Activated naive CD4-positive, alpha-beta T cell treated with anti-CD3 and anti-CD28 coated beads, Interleukin-2, amount 10 ng/mL, durations not matched to agents 7 days and 5 days (primary cell): ENCODE measurements at regions not wholly inside any gene's neighbourhood (a gene's known extent, or its start where the extent isn't known, plus 50 kb on each side); places are given as distances from the start of the nearest gene placed in this dataset.
"Not testable (repeated sequence)": the region's sequence is repeated elsewhere in the genome, so short reads cannot be mapped to it uniquely, and the experiment has no call there.

Source experiments
- CTCF ChIA-PET: fragments of 350-600 bp; sonication (Branson Sonifier 250); formaldehyde crosslinking; loops from one replicate; lab custom pipeline; 2021; ENCODE audit warnings: antibody characterized with exemption; lab: Charles Lee
- DNase-seq: peaks from one replicate; pipeline ENCODE4 v3.0.0-alpha.2; 2020
- H3K27ac Mint-ChIP-seq: one replicate; pipeline ENCODE4 v1.8.0; 2021; ENCODE audit warnings: mild to moderate bottlenecking, moderate library complexity, mixed read lengths
- H3K27me3 Mint-ChIP-seq: one replicate; pipeline ENCODE4 v1.8.0; 2021; ENCODE audit warnings: mild to moderate bottlenecking, mixed read lengths
- H3K36me3 Mint-ChIP-seq: one replicate; pipeline ENCODE4 v1.8.0; 2021; ENCODE audit warnings: mixed read lengths
- H3K4me1 Mint-ChIP-seq: one replicate; pipeline ENCODE4 v1.8.0; 2021; ENCODE audit warnings: mixed read lengths
- H3K4me3 Mint-ChIP-seq: one replicate; pipeline ENCODE4 v1.8.0; 2021; ENCODE audit warnings: mild to moderate bottlenecking, moderate library complexity, mixed read lengths
- H3K9me3 Mint-ChIP-seq: one replicate; pipeline ENCODE4 v1.8.0; 2021; ENCODE audit warnings: mixed read lengths

- no peak overlapping the region for H3K4me3 Mint-ChIP-seq
Measured at GRCh38 chrX:6946168-6946567, 201.3 kb upstream of the STS start.

GRCh38 chrX:6941041-6941440 is 206.5 kb upstream of the STS start:
- H3K9me3 Mint-ChIP-seq: no peaks in the 10 kb centered on the region
- no peaks in the 10 kb centered on the region for H3K36me3 Mint-ChIP-seq
- no peak overlapping the region for H3K4me3 Mint-ChIP-seq
- H3K4me1 Mint-ChIP-seq: no peaks in the 10 kb centered on the region
- DNase-seq: no peak
- CTCF ChIA-PET: no interaction called here
- H3K27ac Mint-ChIP-seq: no peak overlapping the region
- no peaks in the 10 kb centered on the region for H3K27me3 Mint-ChIP-seq

More at GRCh38 chrX:6946168-6946567, 201.3 kb upstream of the STS start:
- no peaks in the 10 kb centered on the region for H3K4me1 Mint-ChIP-seq
- peaks cover 4% of the 10 kb centered on the region for H3K9me3 Mint-ChIP-seq
- no peaks in the 10 kb centered on the region for H3K36me3 Mint-ChIP-seq
- no peak overlapping the region for H3K27ac Mint-ChIP-seq
- CTCF ChIA-PET: no interaction called here
- DNase-seq: no peak
- no peaks in the 10 kb centered on the region for H3K27me3 Mint-ChIP-seq

- H3K4me1 Mint-ChIP-seq, H3K4me3 Mint-ChIP-seq, CTCF ChIA-PET, H3K9me3 Mint-ChIP-seq, H3K36me3 Mint-ChIP-seq, DNase-seq, H3K27me3 Mint-ChIP-seq, H3K27ac Mint-ChIP-seq: not testable (repeated sequence)
Measured at GRCh38 chrX:6932942-6933341, 214.6 kb upstream of the STS start.

GRCh38 chrX:6930307-6930849 is 217.1 kb upstream of the STS start:
- H3K27ac Mint-ChIP-seq: no peak overlapping the region
- no peaks in the 10 kb centered on the region for H3K4me1 Mint-ChIP-seq
- H3K4me3 Mint-ChIP-seq: no peak overlapping the region
- no peaks in the 10 kb centered on the region for H3K27me3 Mint-ChIP-seq
- no peaks in the 10 kb centered on the region for H3K9me3 Mint-ChIP-seq
- CTCF ChIA-PET: no interaction called here
- DNase-seq: no peak
- H3K36me3 Mint-ChIP-seq: no peaks in the 10 kb centered on the region

- H3K4me3 Mint-ChIP-seq: no peak overlapping the region
- H3K27ac Mint-ChIP-seq: no peak overlapping the region
- no peak for DNase-seq
- H3K27me3 Mint-ChIP-seq: no peaks in the 10 kb centered on the region
- no peaks in the 10 kb centered on the region for H3K36me3 Mint-ChIP-seq
- H3K9me3 Mint-ChIP-seq: no peaks in the 10 kb centered on the region
- CTCF ChIA-PET: no interaction called here
- no peaks in the 10 kb centered on the region for H3K4me1 Mint-ChIP-seq
Measured at GRCh38 chrX:6924443-6925077, 223.0 kb upstream of the STS start.

- Mint-ChIP-seq H3K27ac (no peak overlapping the region), H3K4me3 (no peak overlapping the region), H3K4me1 (no peaks in the 10 kb centered on the region), H3K27me3 (no peaks in the 10 kb centered on the region), H3K36me3 (no peaks in the 10 kb centered on the region), H3K9me3 (no peaks in the 10 kb centered on the region)
- DNase-seq: no peak
- CTCF ChIA-PET: no interaction called here
Measured at GRCh38 chrX:6917666-6918065, 229.8 kb upstream of the STS start.

GRCh38 chrX:6910218-6910617 is 237.3 kb upstream of the STS start:
- H3K9me3 Mint-ChIP-seq: no peaks in the 10 kb centered on the region
- no peak overlapping the region for H3K4me3 Mint-ChIP-seq
- no peaks in the 10 kb centered on the region for H3K4me1 Mint-ChIP-seq
- no peak for DNase-seq
- no peaks in the 10 kb centered on the region for H3K36me3 Mint-ChIP-seq
- no peaks in the 10 kb centered on the region for H3K27me3 Mint-ChIP-seq
- no peak overlapping the region for H3K27ac Mint-ChIP-seq
- CTCF ChIA-PET: no interaction called here

- Mint-ChIP-seq H3K9me3 (no peaks in the 10 kb centered on the region), H3K4me3 (no peak overlapping the region), H3K4me1 (no peaks in the 10 kb centered on the region), H3K27ac (no peak overlapping the region), H3K27me3 (no peaks in the 10 kb centered on the region), H3K36me3 (no peaks in the 10 kb centered on the region)
- CTCF ChIA-PET: no interaction called here
- DNase-seq: no peak
Measured at GRCh38 chrX:6909396-6909795, 238.1 kb upstream of the STS start.

GRCh38 chrX:6906608-6907007 is 240.9 kb upstream of the STS start:
- Mint-ChIP-seq H3K4me3 (no peak overlapping the region), H3K36me3 (no peaks in the 10 kb centered on the region), H3K27me3 (no peaks in the 10 kb centered on the region), H3K27ac (no peak overlapping the region), H3K4me1 (no peaks in the 10 kb centered on the region), H3K9me3 (no peaks in the 10 kb centered on the region)
- CTCF ChIA-PET: no interaction called here
- no peak for DNase-seq

- Mint-ChIP-seq H3K27ac (no peak overlapping the region), H3K27me3 (no peaks in the 10 kb centered on the region), H3K36me3 (no peaks in the 10 kb centered on the region), H3K4me1 (no peaks in the 10 kb centered on the region), H3K4me3 (no peak overlapping the region), H3K9me3 (no peaks in the 10 kb centered on the region)
- DNase-seq: no peak
- CTCF ChIA-PET: no interaction called here
Measured at GRCh38 chrX:6904156-6904555, 243.4 kb upstream of the STS start.

- H3K27ac Mint-ChIP-seq: no peak overlapping the region
- H3K36me3 Mint-ChIP-seq: no peaks in the 10 kb centered on the region
- no peak overlapping the region for H3K4me3 Mint-ChIP-seq
- no peaks in the 10 kb centered on the region for H3K27me3 Mint-ChIP-seq
- H3K9me3 Mint-ChIP-seq: no peaks in the 10 kb centered on the region
- no peaks in the 10 kb centered on the region for H3K4me1 Mint-ChIP-seq
- CTCF ChIA-PET: no interaction called here
- no peak for DNase-seq
Measured at GRCh38 chrX:6898371-6898770, 249.1 kb upstream of the STS start.

- DNase-seq: no peak
- Mint-ChIP-seq H3K27me3 (no peaks in the 10 kb centered on the region), H3K4me1 (no peaks in the 10 kb centered on the region), H3K9me3 (peaks cover 6% of the 10 kb centered on the region), H3K27ac (no peak overlapping the region), H3K36me3 (no peaks in the 10 kb centered on the region), H3K4me3 (no peak overlapping the region)
- CTCF ChIA-PET: no interaction called here
Measured at GRCh38 chrX:6891404-6891803, 256.1 kb upstream of the STS start.

- Mint-ChIP-seq H3K36me3 (no peaks in the 10 kb centered on the region), H3K4me1 (no peaks in the 10 kb centered on the region), H3K4me3 (no peak overlapping the region), H3K27me3 (no peaks in the 10 kb centered on the region), H3K27ac (no peak overlapping the region), H3K9me3 (peaks cover 6% of the 10 kb centered on the region)
- CTCF ChIA-PET: no interaction called here
- no peak for DNase-seq
Measured at GRCh38 chrX:6890544-6891261, 256.8 kb upstream of the STS start.

GRCh38 chrX:6885909-6886308 is 261.6 kb upstream of the STS start:
- Mint-ChIP-seq H3K27me3 (no peaks in the 10 kb centered on the region), H3K36me3 (no peaks in the 10 kb centered on the region), H3K4me1 (no peaks in the 10 kb centered on the region), H3K9me3 (no peaks in the 10 kb centered on the region), H3K4me3 (no peak overlapping the region), H3K27ac (no peak overlapping the region)
- DNase-seq: no peak
- CTCF ChIA-PET: no interaction called here

GRCh38 chrX:6885396-6885795 is 262.1 kb upstream of the STS start:
- Mint-ChIP-seq H3K36me3 (no peaks in the 10 kb centered on the region), H3K27ac (no peak overlapping the region), H3K4me3 (no peak overlapping the region), H3K4me1 (no peaks in the 10 kb centered on the region), H3K27me3 (no peaks in the 10 kb centered on the region), H3K9me3 (no peaks in the 10 kb centered on the region)
- DNase-seq: no peak
- CTCF ChIA-PET: no interaction called here
